IMR-90 (cell line): ENCODE measurements at regions not wholly inside any gene's neighbourhood (a gene's known extent, or its start where the extent isn't known, plus 50 kb on each side); places are given as distances from the start of the nearest gene placed in this dataset.

ENCODE experiments used
- ATAC-seq: fragments of 200-7000 bp; cut with Tn5 transposase; 2 replicates; pipeline ENCODE4 v1.9.1; 2020; ENCODE audit warnings: low read depth, mild to moderate bottlenecking, moderate library complexity
- BruUV-seq: library from RNA; stranded (reverse); fragments of 400-500 nt; replicated peaks from 2 replicates; lab custom pipeline; 2021; lab: Mats Ljungman, UMichigan
- CTCF ChIA-PET: fragments of 300-600 bp; formaldehyde crosslinking; extraction: SDS; loops from one replicate; lab custom pipeline; 2021; ENCODE audit warnings: antibody characterized with exemption; lab: Yijun Ruan, JAX
- POLR2A ChIA-PET: fragments of 300-600 bp; sonication (Branson Sonifier 250); formaldehyde crosslinking; loops from one replicate; lab custom pipeline; 2022; ENCODE audit warnings: antibody characterized with exemption; ENCODE audit not compliant: unreplicated experiment; lab: Charles Lee
- DNase-seq: peaks from one replicate; pipeline ENCODE4 v3.0.0; 2013
- H2AFZ ChIP-seq: replicated peaks from 2 replicates; pipeline ENCODE3; 2013; ENCODE audit warnings: low read length, mild to moderate bottlenecking; ENCODE audit not compliant: poor library complexity
- H2AK5ac ChIP-seq: 2 replicates; pipeline ENCODE4 v1.6.1; 2013; ENCODE audit warnings: low read depth, low read length, inconsistent platforms
- H2AK9ac ChIP-seq: replicated peaks from 2 replicates; pipeline ENCODE3; 2013; ENCODE audit warnings: mild to moderate bottlenecking, low read depth, low read length, moderate library complexity; ENCODE audit not compliant: poor library complexity
- H2BK120ac ChIP-seq: 2 replicates; pipeline ENCODE4 v1.6.1; 2013; ENCODE audit warnings: low read depth, low read length, inconsistent platforms
- H2BK15ac ChIP-seq: 3 replicates; pipeline ENCODE4 v1.6.1; 2013; ENCODE audit warnings: low read depth, low read length, inconsistent platforms
- H2BK20ac ChIP-seq: 2 replicates; pipeline ENCODE4 v1.6.1; 2013; ENCODE audit warnings: low read depth, mild to moderate bottlenecking, inconsistent platforms, low read length, moderate library complexity
- H2BK5ac ChIP-seq: 2 replicates; pipeline ENCODE4 v1.6.1; 2013; ENCODE audit warnings: mild to moderate bottlenecking, low read depth, low read length, inconsistent platforms; ENCODE audit not compliant: poor library complexity, severe bottlenecking
- H3K14ac ChIP-seq: replicated peaks from 2 replicates; pipeline ENCODE4 v1.6.1; 2013; ENCODE audit warnings: low read depth, low read length, inconsistent platforms
- H3K18ac ChIP-seq: 2 replicates; pipeline ENCODE4 v1.6.1; 2013; ENCODE audit warnings: low read depth, low read length, control low read depth
- H3K23ac ChIP-seq: 2 replicates; pipeline ENCODE4 v1.6.1; 2013; ENCODE audit warnings: low read depth, low read length, inconsistent platforms
- H3K27ac ChIP-seq: 2 replicates; pipeline ENCODE4 v1.5.1; 2013; ENCODE audit warnings: mild to moderate bottlenecking, control low read depth, low read length; ENCODE audit not compliant: insufficient read depth
- H3K27me3 ChIP-seq: 2 replicates; pipeline ENCODE4 v1.6.1; 2013; ENCODE audit warnings: low read length; ENCODE audit not compliant: control insufficient read depth, insufficient read depth
- H3K36me3 ChIP-seq: 2 replicates; pipeline ENCODE4 v1.6.1; 2013; ENCODE audit warnings: low read length, mixed read lengths; ENCODE audit not compliant: control insufficient read depth, insufficient read depth
- H3K4ac ChIP-seq: 2 replicates; pipeline ENCODE4 v1.6.1; 2013; ENCODE audit warnings: low read depth, low read length, inconsistent platforms
- H3K4me1 ChIP-seq: 2 replicates; pipeline ENCODE4 v1.6.1; 2013; ENCODE audit warnings: low read length, mixed read lengths; ENCODE audit not compliant: control insufficient read depth, insufficient read depth
- H3K4me2 ChIP-seq: 2 replicates; pipeline ENCODE4 v1.6.1; 2013; ENCODE audit warnings: low read depth, mild to moderate bottlenecking, control low read depth, low read length, moderate library complexity
- H3K4me3 ChIP-seq: 2 replicates; pipeline ENCODE4 v1.5.1; 2013; ENCODE audit warnings: low read depth, mild to moderate bottlenecking, control low read depth, low read length, moderate library complexity; ENCODE audit not compliant: insufficient read depth
- H3K56ac ChIP-seq: 2 replicates; pipeline ENCODE4 v1.6.1; 2013; ENCODE audit warnings: low read length, inconsistent platforms; ENCODE audit not compliant: insufficient read depth; ENCODE audit errors: extremely low read depth
- H3K79me1 ChIP-seq, 2 experiments: 2 replicates each; pipeline ENCODE4 v1.6.1; 2013; ENCODE audit warnings: low read length in 2 of 2, inconsistent platforms in 1 of 2, low read depth in 1 of 2
- H3K9ac ChIP-seq: 2 replicates; pipeline ENCODE4 v1.6.1; 2013; ENCODE audit warnings: low read depth, low read length, control low read depth
- H3K9me1 ChIP-seq: 2 replicates; pipeline ENCODE4 v1.6.1; 2013; ENCODE audit warnings: low read length, inconsistent platforms; ENCODE audit not compliant: insufficient read depth
- H3K9me3 ChIP-seq: 2 replicates; pipeline ENCODE4 v1.6.1; 2013; ENCODE audit warnings: low read length; ENCODE audit not compliant: control insufficient read depth, insufficient read depth
- H4K20me1 ChIP-seq: 2 replicates; pipeline ENCODE4 v1.6.1; 2013; ENCODE audit warnings: low read length, inconsistent platforms; ENCODE audit not compliant: insufficient read depth
- H4K5ac ChIP-seq: 2 replicates; pipeline ENCODE4 v1.6.1; 2013; ENCODE audit warnings: mild to moderate bottlenecking, low read depth, low read length, control low read depth
- H4K8ac ChIP-seq, 2 experiments: 2 replicates each; pipeline ENCODE4 v1.6.1; 2013; ENCODE audit warnings: low read depth in 2 of 2, low read length in 2 of 2, control low read depth in 1 of 2, inconsistent platforms in 1 of 2
- H4K91ac ChIP-seq: 2 replicates; pipeline ENCODE4 v1.6.1; 2013; ENCODE audit warnings: low read depth, low read length, inconsistent platforms; ENCODE audit not compliant: insufficient read depth
- CTCF ChIP-seq: conservative IDR thresholded peaks from 2 replicates; pipeline ENCODE4 v1.5.1; 2012; ENCODE audit warnings: mild to moderate bottlenecking, low read depth, low read length, improper control_type of control experiment
- MAFK ChIP-seq: IDR thresholded peaks from 2 replicates; pipeline ENCODE4 v1.6.1; 2012; ENCODE audit warnings: low read depth, low read length, improper control_type of control experiment
- NFE2L2 ChIP-seq: fragments of 150-350 bp; IDR thresholded peaks from 2 replicates; pipeline ENCODE4 v1.6.1; 2016; ENCODE audit warnings: low read depth, mild to moderate bottlenecking, low read length
- RAD21 ChIP-seq: IDR thresholded peaks from 2 replicates; pipeline ENCODE4 v1.6.1; 2012; ENCODE audit warnings: low read length, improper control_type of control experiment
- RFX5 ChIP-seq: IDR thresholded peaks from 2 replicates; pipeline ENCODE4 v1.8.0; 2012; ENCODE audit warnings: low read depth, mild to moderate bottlenecking, low read length, moderate library complexity
- SMC3 ChIP-seq: fragments of 150-350 bp; IDR thresholded peaks from 2 replicates; pipeline ENCODE4 v1.6.1; 2016; ENCODE audit warnings: low read depth, mild to moderate bottlenecking, antibody characterized with exemption, low read length, moderate library complexity
- WGBS, 2 experiments: methylation state at CpG; one replicate each; pipeline versions ENCODE4 v1.1.5 to v1.1.7; 2013; ENCODE audit warnings: missing lambda C conversion rate in 2 of 2; ENCODE audit not compliant: insufficient read length in 1 of 2; ENCODE audit errors: extremely low coverage in 2 of 2; 5-methylcytosine and 5-hydroxymethylcytosine counted together
- dilution Hi-C: fragments of 300-500 bp; cut with HindIII; formaldehyde crosslinking; loops from one replicate; pipeline ENCODE4 v1.14.3; 2018; ENCODE audit warnings: low sequenced_read_pairs; ENCODE audit not compliant: unreplicated experiment
- in situ Hi-C: fragments of 300-500 bp; cut with MboI; formaldehyde crosslinking; loops from 3 replicates; pipeline ENCODE4 v1.14.3; 2019; ENCODE audit warnings: low sequenced_read_pairs, inconsistent platforms, mixed read lengths
- intact Hi-C: fragments of 100-400 bp; cut with micrococcal nuclease; formaldehyde crosslinking; loops from 2 replicates; pipeline ENCODE4 v1.10.0; 2022

- CTCF ChIA-PET: no interaction called here
- no peak overlapping the region for H4K5ac ChIP-seq
Measured at GRCh38 chr1:30329263-30329753, 394.1 kb downstream of the MATN1 start.

More at GRCh38 chr1:30329263-30329753, 394.1 kb downstream of the MATN1 start:
- BruUV-seq: no TSS peak
- no peak overlapping the region for H2BK20ac ChIP-seq
- POLR2A ChIA-PET: no interaction called here
- no peak overlapping the region for H4K8ac ChIP-seq
- no peaks in the 10 kb centered on the region for H3K79me1 ChIP-seq
- no peak overlapping the region for H2AK5ac ChIP-seq
- dilution Hi-C loops (no loop called here), intact Hi-C loops (no loop called here), in situ Hi-C loops (no loop called here)
- H3K9me3 ChIP-seq: no peaks in the 10 kb centered on the region
- ATAC-seq (no peak), DNase-seq (no peak)
- no peaks in the 10 kb centered on the region for H3K4me1 ChIP-seq
- no peak overlapping the region for H3K4ac ChIP-seq
- H3K27me3 ChIP-seq: no peaks in the 10 kb centered on the region
- 43% methylated on average over 1 of the region's 12 CpGs; no CpG with 5 or more reads in 1 of the 2 experiments for WGBS, 2 experiments
- H3K4me3 ChIP-seq: no peak overlapping the region
- no peak overlapping the region for H3K9ac ChIP-seq
- no peak overlapping the region for H2BK120ac ChIP-seq
- H4K20me1 ChIP-seq: no peaks in the 10 kb centered on the region
- no peak overlapping the region for H2BK5ac ChIP-seq
- TF ChIP-seq NFE2L2: no peak
- TF ChIP-seq RAD21: no peak
- no peak for TF ChIP-seq SMC3
- TF ChIP-seq RFX5: no peak
- TF ChIP-seq MAFK: no peak
- no peak for TF ChIP-seq CTCF
- no peak overlapping the region for H2AFZ ChIP-seq
- H3K56ac ChIP-seq: no peak overlapping the region
- H3K36me3 ChIP-seq: no peaks in the 10 kb centered on the region
- H3K4me2 ChIP-seq: no peak overlapping the region
- no peak overlapping the region for H2AK9ac ChIP-seq
- H4K91ac ChIP-seq: no peak overlapping the region
- H3K27ac ChIP-seq: no peak overlapping the region
- H2BK15ac ChIP-seq: no peak overlapping the region
- no peak overlapping the region for H3K23ac ChIP-seq
- H3K9me1 ChIP-seq: no peaks in the 10 kb centered on the region
- no peak overlapping the region for H3K14ac ChIP-seq
- no peak overlapping the region for H3K18ac ChIP-seq
